Type B pancreatic cell (in vitro differentiated cells): ENCODE measurements at regions not wholly inside any gene's neighbourhood (a gene's known extent, or its start where the extent isn't known, plus 50 kb on each side); places are given as distances from the start of the nearest gene placed in this dataset.

ENCODE experiments used
- DNase-seq: peaks from one replicate; pipeline ENCODE4 v3.0.0; 2021; ENCODE audit warnings: mixed read lengths; ENCODE audit not compliant: unreplicated experiment; ENCODE audit errors: extremely low spot score
- H3K27ac Mint-ChIP-seq: 2 replicates; pipeline ENCODE4 v1.8.0; 2021; ENCODE audit warnings: mild to moderate bottlenecking, mixed read lengths
- H3K27me3 Mint-ChIP-seq: 2 replicates; pipeline ENCODE4 v1.8.0; 2021; ENCODE audit warnings: mixed read lengths
- H3K36me3 Mint-ChIP-seq: 2 replicates; pipeline ENCODE4 v1.8.0; 2021; ENCODE audit warnings: mixed read lengths
- H3K4me1 Mint-ChIP-seq: one replicate; pipeline ENCODE4 v1.8.0; 2021; ENCODE audit warnings: mixed read lengths; ENCODE audit not compliant: unreplicated experiment
- H3K4me3 Mint-ChIP-seq: 2 replicates; pipeline ENCODE4 v1.8.0; 2021; ENCODE audit warnings: mild to moderate bottlenecking, mixed read lengths
- H3K9me3 Mint-ChIP-seq: 2 replicates; pipeline ENCODE4 v1.8.0; 2021; ENCODE audit warnings: mixed read lengths
- CTCF ChIP-seq: fragments of 200-600 bp; sonication (generic); conservative IDR thresholded peaks from 2 replicates; pipeline ENCODE4 v1.5.0; 2021; ENCODE audit warnings: antibody characterized with exemption, mild to moderate bottlenecking

DNA sequence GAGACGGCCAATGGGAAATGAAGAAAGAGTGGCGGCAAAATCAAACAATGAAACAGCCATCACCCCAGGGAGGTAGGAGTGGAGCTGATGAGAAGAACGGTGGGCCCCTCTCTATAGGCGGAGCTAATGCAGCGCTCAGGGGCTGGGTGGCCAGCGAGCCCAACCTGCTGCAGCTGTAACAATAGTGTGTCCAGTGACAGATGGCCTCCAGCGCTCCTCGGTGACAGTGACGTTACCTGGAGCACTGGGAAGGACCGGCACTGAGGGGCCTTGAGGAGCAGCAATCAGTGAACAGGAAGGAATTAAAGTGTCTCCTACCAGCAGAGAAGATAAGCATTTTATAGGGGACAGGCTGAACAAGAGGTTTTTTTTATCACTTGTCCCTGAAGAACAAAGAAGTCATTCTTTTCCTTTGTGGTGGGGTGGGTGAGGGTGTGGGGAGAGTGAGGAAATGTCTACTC is 81.6 kb downstream of the FOXA2 start:
- Mint-ChIP-seq H3K4me1 (peaks cover 10% of the 10 kb centered on the region), H3K36me3 (no peaks in the 10 kb centered on the region), H3K27me3 (peaks cover 21% of the 10 kb centered on the region), H3K9me3 (no peaks in the 10 kb centered on the region), H3K27ac (peak overlapping the region; percentile 82), H3K4me3 (peak overlapping the region; percentile 66)
- DNase-seq: no peak
- no peak for TF ChIP-seq CTCF

GRCh38 chr20:22501566-22502344 is 82.6 kb downstream of the FOXA2 start:
- peak overlapping the region; percentile 82 for H3K27ac Mint-ChIP-seq
- no peak overlapping the region for H3K4me3 Mint-ChIP-seq
- peaks cover 10% of the 10 kb centered on the region for H3K4me1 Mint-ChIP-seq
- H3K27me3 Mint-ChIP-seq: peaks cover 26% of the 10 kb centered on the region
- H3K9me3 Mint-ChIP-seq: no peaks in the 10 kb centered on the region
- H3K36me3 Mint-ChIP-seq: no peaks in the 10 kb centered on the region
- no peak for DNase-seq
- TF ChIP-seq CTCF: no peak

DNA sequence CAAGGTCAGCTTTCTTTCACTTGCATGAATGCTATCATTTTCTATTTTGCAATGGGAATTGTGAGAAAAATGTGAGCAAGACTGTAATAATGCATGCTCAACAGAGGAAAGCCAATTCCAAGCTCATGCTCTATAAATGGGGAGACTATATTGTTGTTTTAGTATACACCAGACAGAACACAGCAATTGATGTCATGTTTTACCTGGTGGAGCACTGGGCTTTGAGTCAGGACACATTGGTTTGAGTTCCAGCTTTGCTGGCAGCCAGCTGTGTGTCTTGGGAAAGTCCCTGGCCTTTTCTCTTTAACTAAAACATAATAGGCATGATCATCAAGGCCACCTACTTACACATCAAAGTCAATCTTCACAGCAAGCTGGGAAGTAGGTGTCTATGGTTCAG is 83.3 kb downstream of the FOXA2 start:
- H3K27me3 Mint-ChIP-seq: peaks cover 30% of the 10 kb centered on the region
- H3K4me3 Mint-ChIP-seq: no peak overlapping the region
- H3K27ac Mint-ChIP-seq: no peak overlapping the region
- no peaks in the 10 kb centered on the region for H3K9me3 Mint-ChIP-seq
- DNase-seq: no peak
- peaks cover 10% of the 10 kb centered on the region for H3K4me1 Mint-ChIP-seq
- TF ChIP-seq CTCF: no peak
- H3K36me3 Mint-ChIP-seq: no peaks in the 10 kb centered on the region

- Mint-ChIP-seq H3K4me1 (peaks cover 10% of the 10 kb centered on the region), H3K27ac (no peak overlapping the region), H3K27me3 (peaks cover 30% of the 10 kb centered on the region), H3K4me3 (no peak overlapping the region), H3K36me3 (no peaks in the 10 kb centered on the region), H3K9me3 (no peaks in the 10 kb centered on the region)
- no peak for DNase-seq
- no peak for TF ChIP-seq CTCF
Measured at GRCh38 chr20:22499515-22500166, 84.7 kb downstream of the FOXA2 start.

DNA sequence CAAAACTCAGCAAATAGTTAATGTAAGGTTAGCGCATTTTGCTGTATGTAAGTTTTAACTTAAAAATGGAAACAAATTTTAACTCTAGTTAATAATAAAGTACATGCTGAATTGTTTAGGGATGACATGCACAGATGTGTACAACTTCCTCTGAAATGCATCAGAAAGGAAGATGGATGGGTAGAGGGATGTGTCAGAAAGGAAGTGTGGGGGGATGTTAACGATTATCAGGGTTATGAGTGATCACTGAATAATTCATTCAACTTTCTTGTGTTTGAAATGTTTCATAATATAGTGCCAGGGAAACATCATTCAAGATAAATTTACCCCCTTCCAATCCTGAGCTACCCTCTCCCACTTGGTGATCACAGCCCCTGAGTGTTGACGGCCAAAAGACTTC is 87.6 kb downstream of the FOXA2 start:
- Mint-ChIP-seq H3K27ac (no peak overlapping the region), H3K4me1 (no peaks in the 10 kb centered on the region), H3K9me3 (no peaks in the 10 kb centered on the region), H3K4me3 (no peak overlapping the region), H3K36me3 (no peaks in the 10 kb centered on the region), H3K27me3 (peaks cover 33% of the 10 kb centered on the region)
- no peak for TF ChIP-seq CTCF
- DNase-seq: no peak
